Stimulated activated CD4-positive, alpha-beta T cell treated with anti-CD3 and anti-CD28 coated beads, Interleukin-12 subunit alpha, Interleukin-12 subunit beta, amount 100 ng/mL, for 24 hours (primary cell): ENCODE measurements at regions not wholly inside any gene's neighbourhood (a gene's known extent, or its start where the extent isn't known, plus 50 kb on each side); places are given as distances from the start of the nearest gene placed in this dataset.

ENCODE experiments used
- DNase-seq, 2 experiments: peaks; one replicate each; pipeline ENCODE4 v3.0.0-alpha.2; 2020; ENCODE audit warnings: low read depth in 2 of 2

- DNase-seq, result no peak
These were observed 112.6 kb upstream of the DACH1 start for GRCh38 chr13:71979616-71980015.

GRCh38 chr13:71977028-71977427 lies 110.0 kb upstream of the DACH1 start:
- DNase-seq, result no peak

- no peak for DNase-seq
These were observed 101.0 kb upstream of the DACH1 start for GRCh38 chr13:71967990-71968389.

- no peak for DNase-seq
These were observed 97.6 kb upstream of the DACH1 start for GRCh38 chr13:71964491-71965100.

- no peak for DNase-seq
These were observed 95.7 kb upstream of the DACH1 start for GRCh38 chr13:71962735-71963134.

- DNase-seq, result no peak
These were observed 95.1 kb upstream of the DACH1 start for GRCh38 chr13:71962126-71962525.

GRCh38 chr13:71949441-71949840 lies 82.4 kb upstream of the DACH1 start:
- DNase-seq, result no peak

GRCh38 chr13:71939186-71939585 lies 72.2 kb upstream of the DACH1 start:
- DNase-seq, result no peak

- no peak for DNase-seq
These were observed 68.3 kb upstream of the DACH1 start for GRCh38 chr13:71935166-71935840.

GRCh38 chr13:71924931-71925330 lies 57.9 kb upstream of the DACH1 start:
- DNase-seq, result no peak

- DNase-seq, result no peak
These were observed 55.2 kb upstream of the DACH1 start for GRCh38 chr13:71922194-71922593.
